SK-N-SH (cell line): ENCODE measurements at regions not wholly inside any gene's neighbourhood (a gene's known extent, or its start where the extent isn't known, plus 50 kb on each side); places are given as distances from the start of the nearest gene placed in this dataset.

Experiments used
- CTCF ChIA-PET: fragments of 300-600, 350-600 bp; formaldehyde crosslinking; extraction: SDS; loops from one replicate; lab custom pipeline; 2021; lab: Yijun Ruan, JAX
- POLR2A ChIA-PET: fragments of 350-600 bp; sonication (Branson Sonifier 250); formaldehyde crosslinking; extraction: SDS; loops from one replicate; lab custom pipeline; 2020; ENCODE audit warnings: antibody characterized with exemption, inconsistent platforms; lab: Yijun Ruan, JAX
- DNase-seq: peaks from one replicate; pipeline ENCODE4 v3.0.0; 2012
- H2AFZ ChIP-seq: fragments of 200-600 bp; sonication (generic); 2 replicates; pipeline ENCODE4 v1.8.1; 2016; ENCODE audit warnings: antibody characterized with exemption, mild to moderate bottlenecking, low read depth
- H3F3A ChIP-seq: fragments of 200-600 bp; sonication (generic); replicated peaks from 2 replicates; pipeline ENCODE3; 2016; ENCODE audit warnings: antibody characterized with exemption, mild to moderate bottlenecking; ENCODE audit not compliant: insufficient read depth
- H3K27ac ChIP-seq, 2 experiments: fragments of 200-500 bp in 1 of 2; fragments of 200-600 bp in 1 of 2; sonication (Bioruptor generic) in 1 of 2; sonication (generic), shearing (Covaris generic) in 1 of 2; 2 replicates each; pipeline versions ENCODE4 v1.5.1 to v1.6.1; 2014 to 2016; ENCODE audit warnings: low read depth in 2 of 2, inconsistent platforms in 1 of 2, low read length in 1 of 2, mild to moderate bottlenecking in 1 of 2, mixed read lengths in 1 of 2
- H3K27me3 ChIP-seq: fragments of 200-600 bp; sonication (generic), shearing (Covaris generic); 2 replicates; pipeline ENCODE4 v1.6.1; 2016; ENCODE audit warnings: mixed run types; ENCODE audit not compliant: insufficient read depth
- H3K36me3 ChIP-seq, 2 experiments: fragments of 200-500 bp in 1 of 2; fragments of 200-600 bp in 1 of 2; sonication (Bioruptor generic) in 1 of 2; sonication (generic) in 1 of 2; replicated peaks in 1 of 2; 2 replicates each; pipeline versions ENCODE3 to v1.5.1; 2014 to 2016; ENCODE audit warnings: low read length in 1 of 2, mild to moderate bottlenecking in 1 of 2; ENCODE audit not compliant: insufficient read depth in 2 of 2, control insufficient read depth in 1 of 2
- H3K4me1 ChIP-seq, 2 experiments: fragments of 200-500 bp in 1 of 2; fragments of 200-600 bp in 1 of 2; sonication (Bioruptor generic) in 1 of 2; sonication (generic), shearing (Covaris generic) in 1 of 2; 2 replicates each; pipeline versions ENCODE4 v1.5.1 to v1.6.1; 2014 to 2016; ENCODE audit warnings: low read depth in 1 of 2, low read length in 1 of 2, mixed run types in 1 of 2; ENCODE audit not compliant: insufficient read depth in 2 of 2, control insufficient read depth in 1 of 2
- H3K4me2 ChIP-seq: fragments of 200-600 bp; sonication (generic), shearing (Covaris generic); 2 replicates; pipeline ENCODE4 v1.6.1; 2017; ENCODE audit warnings: mixed run types
- H3K4me3 ChIP-seq, 2 experiments: fragments of 200-500 bp in 1 of 2; fragments of 200-600 bp in 1 of 2; sonication (Bioruptor generic) in 1 of 2; sonication (generic), shearing (Covaris generic) in 1 of 2; 2 replicates each; pipeline versions ENCODE4 v1.5.1 to v1.8.1; 2014 to 2016; ENCODE audit warnings: low read depth in 2 of 2, inconsistent platforms in 1 of 2, low read length in 1 of 2, mild to moderate bottlenecking in 1 of 2, mixed read lengths in 1 of 2, moderate library complexity in 1 of 2
- H3K79me2 ChIP-seq: fragments of 200-600 bp; sonication (generic); 2 replicates; pipeline ENCODE4 v1.8.1; 2017; ENCODE audit warnings: mild to moderate bottlenecking; ENCODE audit not compliant: insufficient read depth
- H3K9ac ChIP-seq: fragments of 200-600 bp; sonication (generic); 2 replicates; pipeline ENCODE4 v1.6.1; 2017; ENCODE audit warnings: mixed run types
- H3K9me2 ChIP-seq: fragments of 200-600 bp; sonication (generic); 2 replicates; pipeline ENCODE4 v1.6.1; 2017; ENCODE audit warnings: mixed run types
- H3K9me3 ChIP-seq: fragments of 200-600 bp; sonication (generic); 2 replicates; pipeline ENCODE4 v1.6.1; 2017; ENCODE audit warnings: mixed run types, mild to moderate bottlenecking, moderate library complexity
- H4K20me1 ChIP-seq: fragments of 200-600 bp; sonication (generic); 2 replicates; pipeline ENCODE4 v1.6.1; 2017; ENCODE audit warnings: mild to moderate bottlenecking, mixed run types; ENCODE audit not compliant: insufficient read depth
- CHD2 ChIP-seq: fragments of 150-350 bp; IDR thresholded peaks from 2 replicates; pipeline ENCODE4 v1.6.1; 2018; ENCODE audit warnings: low read length; ENCODE audit not compliant: partially characterized antibody
- ELF1 ChIP-seq: IDR thresholded peaks from 2 replicates; pipeline ENCODE4 v1.4.0; 2012
- FOSL2 ChIP-seq: IDR thresholded peaks from 2 replicates; pipeline ENCODE4 v1.4.0; 2012; ENCODE audit warnings: low read depth, mild to moderate bottlenecking, moderate library complexity, borderline replicate concordance
- FOXJ3 ChIP-seq: sonication (generic); formaldehyde crosslinking; IDR thresholded peaks from 2 replicates; pipeline ENCODE4 v1.5.1; 2020; ENCODE audit warnings: mild to moderate bottlenecking, missing genetic modification reagents
- FOXM1 ChIP-seq: IDR thresholded peaks from 2 replicates; pipeline ENCODE4 v1.4.0; 2012; ENCODE audit warnings: low read depth, mild to moderate bottlenecking
- GABPA ChIP-seq: IDR thresholded peaks from 2 replicates; pipeline ENCODE4 v1.4.0; 2012; ENCODE audit warnings: low read depth, mild to moderate bottlenecking
- NRF1 ChIP-seq: IDR thresholded peaks from 2 replicates; pipeline ENCODE4 v1.6.1; 2012; ENCODE audit warnings: low read depth, mild to moderate bottlenecking, low read length
- RAD21 ChIP-seq: IDR thresholded peaks from 2 replicates; pipeline ENCODE4 v1.6.1; 2012; ENCODE audit warnings: mild to moderate bottlenecking, low read length
- RCOR1 ChIP-seq: fragments of 150-350 bp; IDR thresholded peaks from 2 replicates; pipeline ENCODE4 v1.6.1; 2017; ENCODE audit warnings: antibody characterized with exemption, low read length
- RFX5 ChIP-seq: IDR thresholded peaks from 2 replicates; pipeline ENCODE4 v1.6.1; 2012; ENCODE audit warnings: mild to moderate bottlenecking, improper control_type of control experiment, low read length
- SIN3A ChIP-seq: IDR thresholded peaks from 2 replicates; pipeline ENCODE4 v1.6.1; 2012; ENCODE audit warnings: low read depth, mild to moderate bottlenecking, low read length, moderate library complexity, borderline replicate concordance
- SMC3 ChIP-seq: IDR thresholded peaks from 2 replicates; pipeline ENCODE4 v1.6.1; 2012; ENCODE audit warnings: low read depth, low read length, improper control_type of control experiment
- TAF1 ChIP-seq: IDR thresholded peaks from 2 replicates; pipeline ENCODE4 v1.6.1; 2012; ENCODE audit warnings: low read depth, mild to moderate bottlenecking, low read length, moderate library complexity, borderline replicate concordance
- TCF12 ChIP-seq: IDR thresholded peaks from 2 replicates; pipeline ENCODE4 v1.4.0; 2012
- TEAD4 ChIP-seq: IDR thresholded peaks from 2 replicates; pipeline ENCODE4 v1.4.0; 2012; ENCODE audit warnings: mild to moderate bottlenecking, borderline replicate concordance; ENCODE audit not compliant: insufficient read depth
- WGBS: methylation state at CpG from one replicate; pipeline ENCODE4 v1.1.6; 2017; ENCODE audit warnings: low lambda C conversion rate; 5-methylcytosine and 5-hydroxymethylcytosine counted together
- TF ChIP-seq, protein P1 (sequence below): IDR thresholded peaks from 2 replicates; pipeline ENCODE4 v1.4.0; 2012; ENCODE audit warnings: low read depth, borderline replicate concordance
- TF ChIP-seq, protein P2 (sequence below): IDR thresholded peaks from 2 replicates; pipeline ENCODE4 v1.4.0; 2012; ENCODE audit warnings: low read depth, borderline replicate concordance
- TF ChIP-seq, protein P3 (sequence below): fragments of 200-600 bp; sonication (generic); IDR thresholded peaks from 2 replicates; pipeline ENCODE4 v1.6.1; 2017; ENCODE audit warnings: antibody characterized with exemption, mild to moderate bottlenecking, moderate library complexity
- TF ChIP-seq, protein P4 (sequence below): IDR thresholded peaks from 2 replicates; pipeline ENCODE4 v1.6.1; 2012; ENCODE audit warnings: mild to moderate bottlenecking, low read depth, low read length, moderate library complexity

DNA sequence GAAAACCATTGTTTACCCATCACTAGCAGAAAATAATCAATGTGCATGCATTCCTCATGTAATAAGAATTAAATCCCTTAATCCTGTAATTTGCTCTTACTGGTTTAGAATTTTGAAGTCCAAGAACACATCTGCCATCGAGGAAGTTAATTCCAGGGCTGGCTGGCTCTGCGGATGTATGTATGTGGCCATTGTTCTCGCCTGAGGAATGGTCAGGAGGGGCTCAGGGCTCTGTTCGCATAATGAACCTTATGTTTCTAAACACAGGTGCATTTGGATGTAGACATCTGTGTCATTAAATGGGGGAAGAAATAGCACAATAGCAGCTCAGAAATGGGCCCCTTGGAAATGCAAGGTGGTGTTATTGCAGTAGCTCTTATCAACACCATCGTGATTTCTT, 148.6 kb upstream of the GAS1 start:
- no peak for DNase-seq
- Histone ChIP-seq H3K9ac (no peak overlapping the region), H2AFZ (no peak overlapping the region), H3K4me2 (no peak overlapping the region), H3K27ac (no peak overlapping the region), H3K4me1 (no peaks in the 10 kb centered on the region; a peak in 2 of 4 replicates), H3K27me3 (no peaks in the 10 kb centered on the region), H3K9me3 (no peaks in the 10 kb centered on the region), H3K36me3 (no peaks in the 10 kb centered on the region), H3K9me2 (no peaks in the 10 kb centered on the region), H3F3A (no peaks in the 10 kb centered on the region), H3K4me3 (no peak overlapping the region), H4K20me1 (no peaks in the 10 kb centered on the region), H3K79me2 (no peaks in the 10 kb centered on the region)
- TF ChIP-seq, protein P1, sequence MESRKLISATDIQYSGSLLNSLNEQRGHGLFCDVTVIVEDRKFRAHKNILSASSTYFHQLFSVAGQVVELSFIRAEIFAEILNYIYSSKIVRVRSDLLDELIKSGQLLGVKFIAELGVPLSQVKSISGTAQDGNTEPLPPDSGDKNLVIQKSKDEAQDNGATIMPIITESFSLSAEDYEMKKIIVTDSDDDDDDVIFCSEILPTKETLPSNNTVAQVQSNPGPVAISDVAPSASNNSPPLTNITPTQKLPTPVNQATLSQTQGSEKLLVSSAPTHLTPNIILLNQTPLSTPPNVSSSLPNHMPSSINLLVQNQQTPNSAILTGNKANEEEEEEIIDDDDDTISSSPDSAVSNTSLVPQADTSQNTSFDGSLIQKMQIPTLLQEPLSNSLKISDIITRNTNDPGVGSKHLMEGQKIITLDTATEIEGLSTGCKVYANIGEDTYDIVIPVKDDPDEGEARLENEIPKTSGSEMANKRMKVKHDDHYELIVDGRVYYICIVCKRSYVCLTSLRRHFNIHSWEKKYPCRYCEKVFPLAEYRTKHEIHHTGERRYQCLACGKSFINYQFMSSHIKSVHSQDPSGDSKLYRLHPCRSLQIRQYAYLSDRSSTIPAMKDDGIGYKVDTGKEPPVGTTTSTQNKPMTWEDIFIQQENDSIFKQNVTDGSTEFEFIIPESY, result no peak
- TF ChIP-seq RCOR1, result no peak
- no peak for TF ChIP-seq FOXJ3 (CRISPR knock-in tag)
- no peak for TF ChIP-seq RFX5
- TF ChIP-seq, protein P2, sequence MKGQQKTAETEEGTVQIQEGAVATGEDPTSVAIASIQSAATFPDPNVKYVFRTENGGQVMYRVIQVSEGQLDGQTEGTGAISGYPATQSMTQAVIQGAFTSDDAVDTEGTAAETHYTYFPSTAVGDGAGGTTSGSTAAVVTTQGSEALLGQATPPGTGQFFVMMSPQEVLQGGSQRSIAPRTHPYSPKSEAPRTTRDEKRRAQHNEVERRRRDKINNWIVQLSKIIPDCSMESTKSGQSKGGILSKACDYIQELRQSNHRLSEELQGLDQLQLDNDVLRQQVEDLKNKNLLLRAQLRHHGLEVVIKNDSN, result no peak
- no peak for TF ChIP-seq TCF12
- no peak for TF ChIP-seq SMC3
- no peak for TF ChIP-seq FOSL2
- no peak for TF ChIP-seq NRF1
- TF ChIP-seq FOXM1, result no peak
- no peak for TF ChIP-seq TEAD4
- TF ChIP-seq SIN3A, result no peak
- TF ChIP-seq, protein P3, sequence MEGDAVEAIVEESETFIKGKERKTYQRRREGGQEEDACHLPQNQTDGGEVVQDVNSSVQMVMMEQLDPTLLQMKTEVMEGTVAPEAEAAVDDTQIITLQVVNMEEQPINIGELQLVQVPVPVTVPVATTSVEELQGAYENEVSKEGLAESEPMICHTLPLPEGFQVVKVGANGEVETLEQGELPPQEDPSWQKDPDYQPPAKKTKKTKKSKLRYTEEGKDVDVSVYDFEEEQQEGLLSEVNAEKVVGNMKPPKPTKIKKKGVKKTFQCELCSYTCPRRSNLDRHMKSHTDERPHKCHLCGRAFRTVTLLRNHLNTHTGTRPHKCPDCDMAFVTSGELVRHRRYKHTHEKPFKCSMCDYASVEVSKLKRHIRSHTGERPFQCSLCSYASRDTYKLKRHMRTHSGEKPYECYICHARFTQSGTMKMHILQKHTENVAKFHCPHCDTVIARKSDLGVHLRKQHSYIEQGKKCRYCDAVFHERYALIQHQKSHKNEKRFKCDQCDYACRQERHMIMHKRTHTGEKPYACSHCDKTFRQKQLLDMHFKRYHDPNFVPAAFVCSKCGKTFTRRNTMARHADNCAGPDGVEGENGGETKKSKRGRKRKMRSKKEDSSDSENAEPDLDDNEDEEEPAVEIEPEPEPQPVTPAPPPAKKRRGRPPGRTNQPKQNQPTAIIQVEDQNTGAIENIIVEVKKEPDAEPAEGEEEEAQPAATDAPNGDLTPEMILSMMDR, result no peak
- TF ChIP-seq, protein P4, sequence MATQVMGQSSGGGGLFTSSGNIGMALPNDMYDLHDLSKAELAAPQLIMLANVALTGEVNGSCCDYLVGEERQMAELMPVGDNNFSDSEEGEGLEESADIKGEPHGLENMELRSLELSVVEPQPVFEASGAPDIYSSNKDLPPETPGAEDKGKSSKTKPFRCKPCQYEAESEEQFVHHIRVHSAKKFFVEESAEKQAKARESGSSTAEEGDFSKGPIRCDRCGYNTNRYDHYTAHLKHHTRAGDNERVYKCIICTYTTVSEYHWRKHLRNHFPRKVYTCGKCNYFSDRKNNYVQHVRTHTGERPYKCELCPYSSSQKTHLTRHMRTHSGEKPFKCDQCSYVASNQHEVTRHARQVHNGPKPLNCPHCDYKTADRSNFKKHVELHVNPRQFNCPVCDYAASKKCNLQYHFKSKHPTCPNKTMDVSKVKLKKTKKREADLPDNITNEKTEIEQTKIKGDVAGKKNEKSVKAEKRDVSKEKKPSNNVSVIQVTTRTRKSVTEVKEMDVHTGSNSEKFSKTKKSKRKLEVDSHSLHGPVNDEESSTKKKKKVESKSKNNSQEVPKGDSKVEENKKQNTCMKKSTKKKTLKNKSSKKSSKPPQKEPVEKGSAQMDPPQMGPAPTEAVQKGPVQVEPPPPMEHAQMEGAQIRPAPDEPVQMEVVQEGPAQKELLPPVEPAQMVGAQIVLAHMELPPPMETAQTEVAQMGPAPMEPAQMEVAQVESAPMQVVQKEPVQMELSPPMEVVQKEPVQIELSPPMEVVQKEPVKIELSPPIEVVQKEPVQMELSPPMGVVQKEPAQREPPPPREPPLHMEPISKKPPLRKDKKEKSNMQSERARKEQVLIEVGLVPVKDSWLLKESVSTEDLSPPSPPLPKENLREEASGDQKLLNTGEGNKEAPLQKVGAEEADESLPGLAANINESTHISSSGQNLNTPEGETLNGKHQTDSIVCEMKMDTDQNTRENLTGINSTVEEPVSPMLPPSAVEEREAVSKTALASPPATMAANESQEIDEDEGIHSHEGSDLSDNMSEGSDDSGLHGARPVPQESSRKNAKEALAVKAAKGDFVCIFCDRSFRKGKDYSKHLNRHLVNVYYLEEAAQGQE, result no peak
- no peak for TF ChIP-seq RAD21
- TF ChIP-seq CHD2, result no peak
- TF ChIP-seq TAF1, result no peak
- TF ChIP-seq GABPA, result no peak
- TF ChIP-seq ELF1, result no peak
- WGBS, result 84% methylated on average over 5 of the region's 5 CpGs
- ChIA-PET POLR2A (no interaction called here), CTCF (interaction anchor here (0.6 to 1.1 kb wide), 3 partner anchors 15 to 661 kb away, joined by 3 to 5 read pairs (median 4); no protein-coding TSS in a partner anchor)
